HepG2 (cell line): ENCODE measurements at regions not wholly inside any gene's neighbourhood (a gene's known extent, or its start where the extent isn't known, plus 50 kb on each side); places are given as distances from the start of the nearest gene placed in this dataset.

Experiments
- ATAC-seq: fragments of 200-7000 bp; cut with Tn5 transposase; 3 replicates; pipeline ENCODE4 v1.9.1; 2020; ENCODE audit warnings: mild to moderate bottlenecking, moderate library complexity
- BruUV-seq: library from RNA; stranded (reverse); fragments of 400-500 nt; replicated peaks from 2 replicates; lab custom pipeline; 2021; lab: Mats Ljungman, UMichigan
- CTCF ChIA-PET: fragments of 300-600 bp; formaldehyde crosslinking; extraction: SDS; loops from one replicate; lab custom pipeline; 2021; ENCODE audit warnings: low total read pairs, inconsistent platforms, low intra/inter-chr PET ratio; lab: Yijun Ruan, JAX
- POLR2A ChIA-PET: fragments of 350-600 bp; sonication (Branson Sonifier 250); formaldehyde crosslinking; loops from one replicate; lab custom pipeline; 2020; ENCODE audit warnings: antibody characterized with exemption, inconsistent platforms; lab: Yijun Ruan, JAX
- DNase-seq: peaks from one replicate; pipeline ENCODE4 v3.0.0-alpha.2; 2015; ENCODE audit warnings: low spot score
- FAIRE-seq: peaks from 3 replicates; lab custom pipeline; 2011; peaks lifted over from hg19 to GRCh38; lab: Jason Lieb, UNC
- H2AFZ ChIP-seq: one replicate; pipeline ENCODE4 v1.6.1; 2011; ENCODE audit warnings: low read length, inconsistent platforms
- H3K27ac ChIP-seq: fragments of 300-600 bp; 3 replicates; pipeline ENCODE4 v1.8.0; 2011; ENCODE audit warnings: mixed run types, mild to moderate bottlenecking, mixed read lengths, low read length, inconsistent platforms; ENCODE audit not compliant: insufficient read depth; ENCODE audit errors: extremely low read length
- H3K27me3 ChIP-seq, 2 experiments: fragments of 200-600 bp in 1 of 2; 2 replicates in 1 of 2; 3 replicates in 1 of 2; pipeline versions ENCODE4 v1.6.0 to v1.8.0; 2011; ENCODE audit warnings: low read length in 2 of 2, mild to moderate bottlenecking in 2 of 2, moderate library complexity in 2 of 2, inconsistent platforms in 1 of 2; ENCODE audit not compliant: insufficient read depth in 2 of 2, control insufficient read depth in 1 of 2
- H3K36me3 ChIP-seq, 2 experiments: fragments of 200-600 bp in 1 of 2; replicated peaks in 1 of 2; 2 replicates in 1 of 2; 3 replicates in 1 of 2; pipeline versions ENCODE4 v1.5.1 to v1.8.0; 2011; ENCODE audit warnings: low read length in 2 of 2, inconsistent platforms in 1 of 2; ENCODE audit not compliant: insufficient read depth in 2 of 2, control insufficient read depth in 1 of 2
- H3K4me1 ChIP-seq: 2 replicates; pipeline ENCODE4 v1.5.1; 2012; ENCODE audit warnings: low read length, inconsistent platforms; ENCODE audit not compliant: insufficient read depth
- H3K4me2 ChIP-seq: 2 replicates; pipeline ENCODE4 v1.6.0; 2011; ENCODE audit warnings: low read depth, low read length, inconsistent platforms
- H3K4me3 ChIP-seq, 3 experiments: fragments of 200-600 bp in 1 of 3; sonication (generic), shearing (Covaris generic) in 1 of 3; replicated peaks in 1 of 3; 2 replicates each; pipeline ENCODE4 v1.5.1; 2011 to 2016; ENCODE audit warnings: low read length in 3 of 3, inconsistent platforms in 2 of 3, low read depth in 2 of 3, mild to moderate bottlenecking in 2 of 3, control low read depth in 1 of 3, mixed read lengths in 1 of 3; ENCODE audit not compliant: insufficient read depth in 1 of 3
- H3K79me2 ChIP-seq: one replicate; pipeline ENCODE4 v1.6.1; 2011; ENCODE audit warnings: low read length, inconsistent platforms; ENCODE audit not compliant: insufficient read depth
- H3K9ac ChIP-seq: 2 replicates; pipeline ENCODE4 v1.6.0; 2011; ENCODE audit warnings: mild to moderate bottlenecking, low read depth, low read length, inconsistent platforms; ENCODE audit not compliant: insufficient read depth
- H3K9me3 ChIP-seq: 2 replicates; pipeline ENCODE4 v1.5.1; 2012; ENCODE audit warnings: mild to moderate bottlenecking, low read length
- H4K20me1 ChIP-seq: 2 replicates; pipeline ENCODE4 v1.6.0; 2011; ENCODE audit warnings: inconsistent platforms, mild to moderate bottlenecking, low read length, moderate library complexity; ENCODE audit not compliant: insufficient read depth
- HNF1A ChIP-seq, 2 experiments: sonication (generic) in 1 of 2; formaldehyde crosslinking in 1 of 2; IDR thresholded peaks; 2 replicates each; pipeline versions ENCODE4 v1.4.0 to v1.6.1; 2016 to 2020; ENCODE audit warnings: borderline replicate concordance in 1 of 2, low read depth in 1 of 2, mild to moderate bottlenecking in 1 of 2, missing genetic modification reagents in 1 of 2
- RXRA ChIP-seq: sonication (generic); formaldehyde crosslinking; IDR thresholded peaks from 2 replicates; pipeline ENCODE4 v1.5.1; 2020; ENCODE audit warnings: missing genetic modification reagents
- SMC3 ChIP-seq: IDR thresholded peaks from 2 replicates; pipeline ENCODE4 v1.6.1; 2011; ENCODE audit warnings: low read length, improper control_type of control experiment
- SOX6 ChIP-seq, 2 experiments: fragments of 450-650 bp in 1 of 2; sonication (generic) in 1 of 2; formaldehyde crosslinking in 1 of 2; IDR thresholded peaks; 2 replicates each; pipeline versions ENCODE4 v1.4.0 to v1.6.1; 2017 to 2020; ENCODE audit warnings: antibody characterized with exemption in 1 of 2, mild to moderate bottlenecking in 1 of 2, missing genetic modification reagents in 1 of 2
- SRSF9 ChIP-seq: fragments of 200-400 bp; formaldehyde crosslinking; IDR thresholded peaks from 2 replicates; pipeline ENCODE4 v1.6.1; 2018; ENCODE audit warnings: borderline replicate concordance, mild to moderate bottlenecking, low read depth, low read length; ENCODE audit not compliant: insufficient read depth, poor library complexity, severe bottlenecking
- ZFP36L1 ChIP-seq: sonication (generic); formaldehyde crosslinking; IDR thresholded peaks from 2 replicates; pipeline ENCODE4 v1.8.0; 2022; ENCODE audit warnings: mild to moderate bottlenecking, missing genetic modification reagents, moderate library complexity
- ZFP82 ChIP-seq: sonication (generic); formaldehyde crosslinking; IDR thresholded peaks from 2 replicates; pipeline ENCODE4 v1.5.1; 2020; ENCODE audit warnings: mild to moderate bottlenecking, missing genetic modification reagents, borderline replicate concordance
- ZNF101 ChIP-seq: sonication (generic); formaldehyde crosslinking; IDR thresholded peaks from 2 replicates; pipeline ENCODE4 v1.4.0; 2020; ENCODE audit warnings: mild to moderate bottlenecking, low read depth, missing genetic modification reagents, borderline replicate concordance
- ZNF224 ChIP-seq: sonication (generic); formaldehyde crosslinking; IDR thresholded peaks from 2 replicates; pipeline ENCODE4 v1.5.0; 2020; ENCODE audit warnings: mild to moderate bottlenecking, missing genetic modification reagents
- ZNF253 ChIP-seq: sonication (generic); formaldehyde crosslinking; IDR thresholded peaks from 2 replicates; pipeline ENCODE4 v1.8.0; 2022; ENCODE audit warnings: mild to moderate bottlenecking, missing genetic modification reagents, borderline replicate concordance
- ZNF264 ChIP-seq: sonication (generic); formaldehyde crosslinking; IDR thresholded peaks from 2 replicates; pipeline ENCODE4 v1.4.0; 2020; ENCODE audit warnings: missing genetic modification reagents
- WGBS: methylation state at CpG from one replicate; pipeline ENCODE4 v1.1.6; 2017; ENCODE audit warnings: low lambda C conversion rate; 5-methylcytosine and 5-hydroxymethylcytosine counted together
- in situ Hi-C: cut with HindIII; loops from 2 replicates; pipeline ENCODE4 v1.10.0; 2017; ENCODE audit warnings: low pct_unique_long_range_greater_than_20kb; ENCODE audit not compliant: extremely low pct_ligation_motif_present
- intact Hi-C: fragments of 100-400 bp; cut with micrococcal nuclease; formaldehyde crosslinking; loops from one replicate; pipeline ENCODE4 v1.10.0; 2022; ENCODE audit not compliant: unreplicated experiment
- TF ChIP-seq, protein P1 (sequence below): sonication (generic); formaldehyde crosslinking; IDR thresholded peaks from 2 replicates; pipeline ENCODE4 v1.4.0; 2020; ENCODE audit warnings: missing genetic modification reagents, borderline replicate concordance
- TF ChIP-seq, protein P2 (sequence below): sonication (generic); formaldehyde crosslinking; IDR thresholded peaks from 2 replicates; pipeline ENCODE4 v1.4.0; 2020; ENCODE audit warnings: missing genetic modification reagents

DNA sequence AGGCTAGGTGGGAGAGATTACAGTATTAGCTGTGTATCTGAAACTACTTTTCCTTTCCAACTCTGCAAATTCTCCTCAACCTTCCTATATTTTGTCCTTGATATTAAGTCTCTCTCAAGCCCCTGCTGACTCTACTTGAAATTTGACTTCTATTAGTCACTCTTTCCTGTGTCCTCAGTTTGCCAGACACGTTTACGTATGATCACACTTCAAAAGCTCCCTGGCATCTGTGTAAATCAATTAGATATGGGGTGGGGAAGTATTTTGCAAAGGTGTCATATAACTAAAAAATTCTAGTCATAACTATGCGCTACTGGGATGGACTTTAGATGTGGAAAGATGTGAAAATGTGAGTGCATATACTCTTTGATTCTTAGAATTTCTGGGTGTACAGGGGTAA is 67.4 kb upstream of the ARHGAP24 start:
- H3K4me1 ChIP-seq, result no peaks in the 10 kb centered on the region
- no peak overlapping the region for H3K4me3 ChIP-seq
- no peak overlapping the region for H2AFZ ChIP-seq
- TF ChIP-seq ZNF101 (CRISPR knock-in tag), result no peak
- TF ChIP-seq, all 625 proteins: peak for 0
- intact Hi-C loops, result no loop called here
- no peaks in the 10 kb centered on the region for H3K9me3 ChIP-seq
- 1% methylated on average over 3 of the region's 3 CpGs for WGBS
- FAIRE-seq, result no peak
- H3K27me3 ChIP-seq, result no peaks in the 10 kb centered on the region
- no peaks in the 10 kb centered on the region for H3K79me2 ChIP-seq
- ChIA-PET POLR2A (no interaction called here), CTCF (no interaction called here)
- no TSS peak for BruUV-seq
- H4K20me1 ChIP-seq, result no peaks in the 10 kb centered on the region
- in situ Hi-C loops, result no loop called here
- H3K36me3 ChIP-seq, result no peaks in the 10 kb centered on the region
- no peak overlapping the region for H3K9ac ChIP-seq
- H3K4me2 ChIP-seq, result no peak overlapping the region
- no peak overlapping the region for H3K27ac ChIP-seq
- no peak for ATAC-seq
- no peak for DNase-seq

DNA sequence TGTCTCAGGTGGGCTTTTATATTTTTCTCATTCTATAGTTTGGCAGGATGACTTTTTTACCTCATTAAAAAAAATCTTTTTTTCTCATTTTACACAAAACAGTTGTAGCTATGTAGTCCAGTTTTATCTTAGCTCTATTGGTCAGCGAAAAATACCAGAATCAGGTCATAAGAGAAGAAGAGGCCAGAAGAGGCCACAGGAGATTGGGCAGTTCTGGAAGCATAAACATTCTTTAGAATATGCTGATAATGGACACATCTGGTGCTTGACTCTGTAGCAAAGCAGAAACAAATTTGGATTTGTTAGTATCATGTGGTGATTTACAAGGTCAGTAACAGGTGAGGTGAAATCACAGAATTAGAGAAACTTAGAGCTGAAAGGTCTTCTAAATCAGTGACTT is 66.6 kb upstream of the ARHGAP24 start:
- Histone ChIP-seq H3K4me3 (no peak overlapping the region), H4K20me1 (no peaks in the 10 kb centered on the region), H3K27me3 (no peaks in the 10 kb centered on the region), H3K4me1 (no peaks in the 10 kb centered on the region), H3K79me2 (no peaks in the 10 kb centered on the region), H3K9me3 (no peaks in the 10 kb centered on the region), H3K36me3 (no peaks in the 10 kb centered on the region), H3K4me2 (no peak overlapping the region), H3K27ac (no peak overlapping the region), H3K9ac (no peak overlapping the region), H2AFZ (no peak overlapping the region)
- intact Hi-C loops, result no loop called here
- ChIA-PET CTCF (no interaction called here), POLR2A (no interaction called here)
- 0% methylated on average over 1 of the region's 1 CpG for WGBS
- in situ Hi-C loops, result no loop called here
- FAIRE-seq (no peak), ATAC-seq (no peak), DNase-seq (no peak)
- BruUV-seq, result no TSS peak
- TF ChIP-seq SMC3 (no peak), ZNF253 (no peak), ZFP36L1 (CRISPR knock-in tag) (no peak), ZNF224 (CRISPR knock-in tag) (no peak), ZFP82 (CRISPR knock-in tag) (no peak), SRSF9 (no peak), RXRA (CRISPR knock-in tag) (no peak), ZNF264 (no peak), HNF1A (IDR thresholded peaks at IDR 0.05; ENCODE audit: low read depth) (no peak), HNF1A (CRISPR knock-in tag; IDR thresholded peaks at IDR 0.05; ENCODE audit: borderline replicate concordance) (no peak), SOX6 (IDR thresholded peaks at IDR 0.05) (no peak), SOX6 (CRISPR knock-in tag; IDR thresholded peaks at IDR 0.05) (no peak)
- TF ChIP-seq, protein P1, sequence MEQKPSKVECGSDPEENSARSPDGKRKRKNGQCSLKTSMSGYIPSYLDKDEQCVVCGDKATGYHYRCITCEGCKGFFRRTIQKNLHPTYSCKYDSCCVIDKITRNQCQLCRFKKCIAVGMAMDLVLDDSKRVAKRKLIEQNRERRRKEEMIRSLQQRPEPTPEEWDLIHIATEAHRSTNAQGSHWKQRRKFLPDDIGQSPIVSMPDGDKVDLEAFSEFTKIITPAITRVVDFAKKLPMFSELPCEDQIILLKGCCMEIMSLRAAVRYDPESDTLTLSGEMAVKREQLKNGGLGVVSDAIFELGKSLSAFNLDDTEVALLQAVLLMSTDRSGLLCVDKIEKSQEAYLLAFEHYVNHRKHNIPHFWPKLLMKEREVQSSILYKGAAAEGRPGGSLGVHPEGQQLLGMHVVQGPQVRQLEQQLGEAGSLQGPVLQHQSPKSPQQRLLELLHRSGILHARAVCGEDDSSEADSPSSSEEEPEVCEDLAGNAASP (CRISPR knock-in tag), result no peak
- TF ChIP-seq, protein P2, sequence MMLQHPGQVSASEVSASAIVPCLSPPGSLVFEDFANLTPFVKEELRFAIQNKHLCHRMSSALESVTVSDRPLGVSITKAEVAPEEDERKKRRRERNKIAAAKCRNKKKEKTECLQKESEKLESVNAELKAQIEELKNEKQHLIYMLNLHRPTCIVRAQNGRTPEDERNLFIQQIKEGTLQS (CRISPR knock-in tag), result no peak
